Gastroesophageal sphincter (tissue), 4 donors: ENCODE measurements at regions not wholly inside any gene's neighbourhood (a gene's known extent, or its start where the extent isn't known, plus 50 kb on each side); places are given as distances from the start of the nearest gene placed in this dataset.

Experiments
- ATAC-seq: fragments of 150-250 bp; one replicate; pipeline ENCODE4 v1.9.1; 2016; ENCODE audit warnings: mild to moderate bottlenecking, moderate library complexity
- H3K27ac ChIP-seq, 4 donors: fragments of 200-600 bp; sonication (generic) in 3 of 4; 1 replicate in 3 of 4; 2 replicates in 1 of 4; pipeline ENCODE4 v1.5.1; 2016 to 2019
- H3K27me3 ChIP-seq: fragments of 200-600 bp; sonication (generic); one replicate; pipeline ENCODE4 v1.5.1; 2019
- H3K36me3 ChIP-seq, 2 donors: fragments of 200-600 bp; sonication (generic); one replicate each; pipeline ENCODE4 v1.5.1; 2019; ENCODE audit warnings: control low read depth in 1 of 2
- H3K4me1 ChIP-seq, 3 donors: fragments of 200-600 bp; sonication (generic); 1 replicate in 2 of 3; 2 replicates in 1 of 3; pipeline ENCODE4 v1.5.1; 2016 to 2019; ENCODE audit warnings: control low read depth in 2 of 3
- H3K4me3 ChIP-seq, 2 donors: fragments of 200-600 bp; sonication (generic); one replicate each; pipeline ENCODE4 v1.5.1; 2019; ENCODE audit warnings: mild to moderate bottlenecking in 1 of 2, moderate library complexity in 1 of 2
- H3K9me3 ChIP-seq, 3 donors: fragments of 200-600 bp; sonication (generic); one replicate each; pipeline ENCODE4 v1.5.1; 2017 to 2019; ENCODE audit warnings: control low read depth in 2 of 3
- CTCF ChIP-seq, 4 experiments: fragments of 200-600 bp in 2 of 4; fragments of 450-650 bp in 2 of 4; sonication (generic) in 1 of 4; IDR thresholded peaks; one replicate each; pipeline ENCODE4 v1.5.1; 2017 to 2019; ENCODE audit warnings: antibody characterized with exemption in 4 of 4, mild to moderate bottlenecking in 2 of 4, moderate library complexity in 2 of 4
- EP300 ChIP-seq: sonication (generic); formaldehyde crosslinking; IDR thresholded peaks from one replicate; pipeline ENCODE4 v1.6.1; 2017; ENCODE audit warnings: antibody characterized with exemption, mild to moderate bottlenecking
- POLR2A ChIP-seq, 2 donors: fragments of 450-650 bp; IDR thresholded peaks; one replicate each; pipeline ENCODE4 v1.6.1; 2017; ENCODE audit warnings: antibody characterized with exemption in 2 of 2, mild to moderate bottlenecking in 2 of 2, moderate library complexity in 1 of 2
- POLR2AphosphoS5 ChIP-seq: sonication (generic); formaldehyde crosslinking; IDR thresholded peaks from one replicate; pipeline ENCODE4 v1.6.1; 2017; ENCODE audit warnings: antibody characterized with exemption
- WGBS, 2 donors: methylation state at CpG; one replicate each; pipeline ENCODE4 v1.1.5; 2018; ENCODE audit warnings: low coverage in 1 of 2; 5-methylcytosine and 5-hydroxymethylcytosine counted together

DNA sequence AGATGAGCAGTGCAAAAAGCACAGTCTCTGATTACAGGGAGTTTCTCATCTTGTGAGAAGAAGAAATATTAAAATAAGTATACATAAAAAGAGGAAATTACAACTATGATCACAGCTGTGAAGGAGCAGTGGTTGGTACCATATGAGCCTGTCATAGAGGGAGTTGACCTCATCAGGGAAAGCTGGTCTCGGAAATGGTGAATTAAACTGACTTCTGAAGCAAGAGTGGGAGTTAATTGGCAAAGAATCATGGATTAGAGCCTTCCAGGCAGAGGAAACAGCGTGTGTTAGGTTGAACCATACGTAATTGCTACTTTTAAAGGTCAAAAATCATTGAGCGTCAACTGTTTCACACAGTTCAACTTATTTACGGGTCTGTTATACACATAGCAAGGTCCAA lies 539.1 kb downstream of the EDEM1 start:
- H3K36me3 ChIP-seq, result no peaks in the 10 kb centered on the region
- no peak for ATAC-seq
- no peaks in the 10 kb centered on the region for H3K4me1 ChIP-seq
- 46 to 53% methylated on average over 5 of the region's 5 CpGs for WGBS, 2 donors
- H3K27me3 ChIP-seq, result no peaks in the 10 kb centered on the region
- no peak overlapping the region for H3K27ac ChIP-seq
- no peaks in the 10 kb centered on the region for H3K9me3 ChIP-seq
- no peak overlapping the region for H3K4me3 ChIP-seq
- TF ChIP-seq POLR2A (IDR thresholded peaks at IDR 0.05), result no peak
- TF ChIP-seq EP300, result no peak
- TF ChIP-seq POLR2AphosphoS5, result no peak
- TF ChIP-seq CTCF (IDR thresholded peaks at IDR 0.05), result no peak

DNA sequence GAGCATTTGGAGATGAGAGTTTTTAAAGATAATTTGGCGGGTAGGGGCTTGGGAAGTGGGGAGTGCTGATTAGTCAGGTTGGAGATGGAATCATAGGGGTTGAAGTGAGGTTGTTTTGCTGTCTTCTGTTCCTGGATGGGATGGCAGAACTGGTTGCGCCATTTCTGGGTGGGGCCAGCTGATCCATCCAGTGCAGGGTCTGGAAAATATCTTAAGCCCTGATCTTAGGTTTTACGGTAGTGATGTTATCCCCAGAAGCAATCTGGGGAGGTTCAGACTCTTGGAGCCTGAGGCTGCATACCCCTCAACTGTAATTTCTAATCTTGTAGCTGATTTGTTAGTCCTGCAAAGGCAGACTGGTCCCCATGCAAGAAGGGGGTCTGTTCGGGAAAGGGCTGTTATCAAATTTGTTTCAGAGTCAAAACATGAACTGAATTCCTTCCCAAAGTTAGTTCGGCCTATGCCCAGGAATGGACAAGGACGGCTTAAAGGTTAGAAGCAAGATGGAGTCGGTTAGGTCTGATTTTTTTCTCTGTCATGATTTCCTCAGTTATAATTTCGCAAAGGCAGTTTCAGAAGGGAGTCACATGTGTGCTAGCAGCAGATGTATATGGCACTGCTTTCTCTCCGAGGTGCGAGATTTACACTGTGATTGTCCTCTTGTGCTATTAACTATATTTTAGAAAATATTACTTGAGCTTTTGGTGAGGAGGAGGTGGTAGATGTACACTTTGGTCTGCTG lies 540.4 kb downstream of the EDEM1 start:
- no peaks in the 10 kb centered on the region for H3K9me3 ChIP-seq
- no peaks in the 10 kb centered on the region for H3K4me1 ChIP-seq
- no peak for TF ChIP-seq CTCF (IDR thresholded peaks at IDR 0.05)
- TF ChIP-seq POLR2A (IDR thresholded peaks at IDR 0.05), result no peak
- no peak for TF ChIP-seq POLR2AphosphoS5
- TF ChIP-seq EP300, result no peak
- no peak overlapping the region for H3K4me3 ChIP-seq
- WGBS, 2 donors, result 90 to 91% methylated on average over 5 to 10 of the region's 10 CpGs
- no peaks in the 10 kb centered on the region for H3K36me3 ChIP-seq
- no peaks in the 10 kb centered on the region for H3K27me3 ChIP-seq
- no peak for ATAC-seq
- H3K27ac ChIP-seq, result no peak overlapping the region

- Histone ChIP-seq H3K9me3 (no peaks in the 10 kb centered on the region), H3K27me3 (no peaks in the 10 kb centered on the region), H3K4me3 (no peak overlapping the region), H3K27ac (no peak overlapping the region), H3K4me1 (no peaks in the 10 kb centered on the region), H3K36me3 (no peaks in the 10 kb centered on the region)
- WGBS, 2 donors, result 86 to 91% methylated on average over 3 to 4 of the region's 4 CpGs
- TF ChIP-seq POLR2AphosphoS5, result no peak
- no peak for TF ChIP-seq EP300
- no peak for TF ChIP-seq CTCF (IDR thresholded peaks at IDR 0.05)
- no peak for TF ChIP-seq POLR2A (IDR thresholded peaks at IDR 0.05)
- ATAC-seq, result no peak
These were observed 542.3 kb downstream of the EDEM1 start for GRCh38 chr3:5729852-5730251.

DNA sequence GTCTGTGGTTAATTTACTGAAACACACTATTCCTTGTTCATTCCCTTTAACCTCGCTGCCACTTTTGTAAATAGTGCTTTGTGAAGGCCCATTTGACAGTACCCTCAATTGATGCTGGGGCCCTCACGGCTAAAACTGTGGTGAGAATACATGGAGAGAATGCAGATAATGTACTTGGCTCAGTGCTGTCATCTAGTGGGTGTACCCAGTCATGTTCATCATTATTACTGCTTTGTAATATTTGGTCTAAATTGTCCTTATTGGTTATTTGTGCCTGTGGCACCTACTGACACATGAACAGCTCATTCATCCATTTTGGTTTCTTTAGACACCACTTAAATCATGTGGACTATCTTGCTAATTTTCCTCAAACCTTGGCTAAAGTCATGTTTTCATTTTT lies 543.6 kb downstream of the EDEM1 start:
- H3K27me3 ChIP-seq, result no peaks in the 10 kb centered on the region
- H3K4me1 ChIP-seq, result no peaks in the 10 kb centered on the region
- no peaks in the 10 kb centered on the region for H3K36me3 ChIP-seq
- ATAC-seq, result no peak
- H3K27ac ChIP-seq, result no peak overlapping the region
- TF ChIP-seq POLR2AphosphoS5 (no peak), EP300 (no peak), CTCF (IDR thresholded peaks at IDR 0.05) (no peak), POLR2A (IDR thresholded peaks at IDR 0.05) (no peak)
- no peaks in the 10 kb centered on the region for H3K9me3 ChIP-seq
- H3K4me3 ChIP-seq, result no peak overlapping the region
- 83% methylated on average over 1 to 2 of the region's 2 CpGs for WGBS, 2 donors

DNA sequence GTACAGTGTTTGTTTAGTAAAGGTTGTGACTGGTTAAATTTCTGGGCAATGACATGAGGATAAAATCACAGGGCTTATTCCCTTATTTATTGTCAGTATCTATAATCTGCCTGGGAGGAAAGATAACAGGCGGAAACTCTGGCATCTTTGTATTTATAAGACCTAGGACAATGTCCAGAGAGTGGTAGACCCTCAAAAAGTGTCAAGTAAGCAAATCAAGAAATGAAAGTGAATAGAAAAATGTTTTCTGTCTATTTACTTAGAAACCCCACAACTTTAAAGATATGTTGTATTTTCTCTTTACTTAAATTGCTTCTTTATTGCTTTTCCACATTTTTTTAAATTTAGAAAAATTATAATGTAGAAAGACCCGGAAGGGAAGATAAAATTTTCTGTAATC lies 544.6 kb downstream of the EDEM1 start:
- ATAC-seq, result no peak
- H3K36me3 ChIP-seq, result no peaks in the 10 kb centered on the region

More for the DNA sequence above, 544.6 kb downstream of the EDEM1 start:
- WGBS, 2 donors, result 54 to 57% methylated on average over 2 of the region's 2 CpGs
- H3K4me3 ChIP-seq, result no peak overlapping the region
- H3K27me3 ChIP-seq, result no peaks in the 10 kb centered on the region
- TF ChIP-seq CTCF (IDR thresholded peaks at IDR 0.05), result no peak
- no peak for TF ChIP-seq POLR2A (IDR thresholded peaks at IDR 0.05)
- TF ChIP-seq EP300, result no peak
- TF ChIP-seq POLR2AphosphoS5, result no peak
- no peaks in the 10 kb centered on the region for H3K9me3 ChIP-seq
- no peak overlapping the region for H3K27ac ChIP-seq
- H3K4me1 ChIP-seq, result no peaks in the 10 kb centered on the region
